ENCODE measurements at regions not wholly inside any gene's neighbourhood (a gene's known extent, or its start where the extent isn't known, plus 50 kb on each side); places are given as distances from the start of the nearest gene placed in this dataset.
"Not testable (repeated sequence)": the region's sequence is repeated elsewhere in the genome, so short reads cannot be mapped to it uniquely, and the experiment has no call there.

DNA sequence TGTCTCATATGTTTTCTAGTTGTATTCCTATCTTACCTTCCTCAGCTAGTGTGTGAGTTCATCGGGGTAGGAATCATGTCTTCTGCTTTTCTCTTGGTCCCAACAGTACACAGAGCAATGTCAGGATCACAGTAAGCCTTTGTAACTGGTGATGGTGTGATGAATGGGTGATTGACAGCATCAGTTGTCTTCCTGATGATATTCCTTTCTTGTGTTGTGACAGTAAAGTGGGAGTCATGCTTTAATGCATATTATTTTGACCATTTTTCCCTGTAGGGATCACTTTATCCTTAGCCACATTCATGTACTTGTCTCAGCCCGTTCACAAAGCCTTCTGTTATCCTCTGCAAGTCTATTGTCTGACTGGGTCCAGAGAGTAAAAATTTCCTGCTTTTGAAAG is 501.7 kb downstream of the UTRN start:
- DNase-seq = peak in 1 of 2 experiments; percentile 8

DNA sequence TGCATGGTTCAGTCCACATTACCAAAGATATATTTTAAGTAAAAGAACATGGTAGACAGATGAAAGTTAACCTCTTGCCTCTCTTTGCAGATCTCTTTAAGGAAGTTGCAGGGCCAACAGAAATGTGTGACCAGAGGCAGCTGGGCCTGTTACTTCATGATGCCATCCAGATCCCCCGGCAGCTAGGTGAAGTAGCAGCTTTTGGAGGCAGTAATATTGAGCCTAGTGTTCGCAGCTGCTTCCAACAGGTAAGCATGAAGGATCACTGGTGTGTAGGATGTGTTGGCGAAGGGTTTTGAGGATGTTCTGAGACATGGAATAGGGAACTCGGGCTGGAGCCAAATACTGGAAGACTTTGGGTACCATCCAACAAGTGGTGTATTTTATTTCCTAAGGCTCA is 508.6 kb downstream of the UTRN start:
- DNase-seq = no peak

DNA sequence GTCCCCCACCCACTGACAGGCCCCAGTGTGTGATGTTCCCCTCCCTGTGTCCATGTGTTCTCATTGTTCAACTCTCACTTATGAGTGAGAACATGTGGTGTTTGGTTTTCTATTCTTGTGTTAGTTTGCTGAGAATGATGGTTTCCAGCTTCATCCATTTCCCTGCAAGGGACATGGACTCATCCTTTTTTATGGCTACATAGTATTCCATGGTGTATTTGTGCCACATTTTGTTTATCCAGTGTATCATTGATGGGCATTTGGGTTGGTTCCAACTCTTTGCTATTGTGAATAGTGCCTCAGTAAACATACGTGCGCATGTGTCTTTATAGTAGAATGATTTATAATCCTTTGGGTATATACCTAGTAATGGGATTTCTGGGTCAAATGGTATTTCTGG is 509.9 kb downstream of the UTRN start:
- not testable (repeated sequence) for DNase-seq

DNA sequence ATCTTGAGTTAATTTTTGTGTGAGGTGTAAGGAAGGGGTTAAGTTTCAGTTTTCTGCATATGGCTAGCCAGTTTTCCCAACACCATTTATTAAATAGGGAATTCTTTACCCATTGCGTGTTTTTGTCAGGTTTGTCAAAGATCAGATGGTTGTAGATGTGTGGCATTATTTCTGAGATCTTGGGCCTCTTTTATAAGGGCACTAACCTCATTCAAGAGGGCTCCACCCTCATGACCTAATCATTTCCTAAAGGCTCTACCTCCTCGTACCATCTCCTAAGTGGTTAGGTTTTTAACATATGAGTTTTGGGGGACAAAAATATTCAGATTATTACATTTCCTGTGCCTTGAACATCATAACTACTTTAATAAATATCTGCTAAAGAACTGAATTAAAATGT is 510.9 kb downstream of the UTRN start:
- DNase-seq = no peak

DNA sequence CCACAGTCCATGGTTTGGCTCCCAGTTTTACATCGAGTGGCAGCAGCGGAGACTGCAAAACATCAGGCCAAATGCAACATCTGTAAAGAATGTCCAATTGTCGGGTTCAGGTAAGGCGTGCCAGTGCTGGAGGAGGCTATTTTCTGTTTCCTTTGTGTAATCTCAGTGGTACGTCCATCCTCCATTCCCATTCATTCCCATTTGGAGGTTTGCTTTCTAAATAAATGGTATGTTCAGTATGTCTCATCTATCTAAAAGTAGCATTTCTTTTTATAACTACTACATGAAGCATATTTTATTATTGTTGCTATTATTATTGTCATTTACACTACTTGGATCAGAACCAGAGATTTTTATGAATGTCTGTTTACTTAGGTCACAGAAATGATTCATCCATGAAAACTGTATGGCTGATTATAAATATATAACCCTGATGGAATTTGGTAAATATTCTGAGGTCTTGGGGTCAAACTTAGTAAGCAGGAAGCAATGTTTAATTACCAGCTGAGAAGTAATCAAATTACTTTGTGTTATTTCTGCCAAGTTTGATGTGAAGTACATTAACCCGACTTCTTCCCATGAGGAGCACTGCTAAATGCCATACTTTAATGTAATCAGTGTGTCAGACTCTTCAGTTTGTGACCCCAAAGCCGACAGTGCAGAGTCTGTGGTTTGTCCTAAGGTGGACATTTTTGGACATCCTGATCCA is 512.9 kb downstream of the UTRN start:
- DNase-seq = no peak

DNA sequence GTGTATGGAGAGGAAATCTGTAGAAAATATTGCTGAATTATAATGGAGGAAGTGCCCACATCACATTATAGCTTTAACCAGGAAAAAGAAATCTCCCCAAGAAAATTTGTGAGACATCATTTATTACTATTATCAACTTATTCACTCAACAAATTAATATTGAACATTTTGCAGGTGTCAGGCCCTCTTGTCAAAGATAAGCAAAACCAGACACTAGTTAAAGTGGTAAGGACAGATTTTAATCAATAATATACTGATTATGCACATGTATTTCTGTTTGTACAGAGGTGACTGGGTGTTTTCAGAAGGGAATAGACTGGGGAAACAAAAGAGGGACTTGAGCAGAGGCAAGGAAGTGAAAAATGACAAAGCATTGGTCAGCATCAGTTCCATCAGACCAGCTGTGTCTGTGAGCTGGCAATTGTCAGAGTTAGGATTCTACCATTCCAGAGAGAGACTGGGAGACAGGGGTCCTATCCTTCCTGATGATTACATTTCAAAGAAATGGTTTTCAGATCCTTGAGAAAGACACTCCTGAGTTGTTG is 519.2 kb downstream of the UTRN start:
- DNase-seq = no peak

DNA sequence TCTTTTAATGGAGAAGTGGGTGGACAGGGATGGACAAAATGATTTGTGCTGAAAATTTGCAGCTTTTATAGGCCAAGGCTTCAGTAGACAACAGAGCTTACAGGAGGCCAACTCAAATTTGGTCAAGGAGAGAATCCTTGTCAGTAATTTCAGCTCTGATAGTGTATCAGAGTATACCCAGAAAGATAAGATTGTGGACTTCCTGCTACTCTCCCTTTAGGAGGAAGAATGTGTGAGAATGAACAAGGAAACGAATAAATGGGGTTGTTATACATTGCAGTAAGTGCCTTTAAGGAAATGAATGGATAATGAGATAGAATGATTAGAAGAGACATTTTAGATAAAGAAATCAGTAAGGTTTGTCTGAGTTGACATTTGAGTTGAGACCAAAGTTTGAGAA is 519.9 kb downstream of the UTRN start:
- no peak for DNase-seq

DNA sequence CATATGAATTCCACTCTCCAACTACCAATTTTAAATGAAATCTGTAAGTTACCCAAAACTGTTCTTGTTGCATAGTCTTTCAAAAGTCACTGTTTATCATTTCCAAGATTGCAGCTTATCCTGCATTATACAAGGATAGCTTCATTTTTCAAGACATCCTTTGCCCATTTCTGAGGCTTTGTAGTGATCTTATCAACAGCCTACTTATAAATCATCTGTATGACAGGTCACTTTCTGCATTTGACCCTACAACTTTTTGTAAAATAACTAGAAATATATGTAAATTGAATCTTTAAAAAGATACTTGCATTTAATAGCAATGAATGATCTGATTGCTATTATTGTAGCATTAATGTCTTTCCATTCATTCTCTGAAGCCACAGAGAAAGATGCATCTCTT is 521.1 kb downstream of the UTRN start:
- DNase-seq = no peak

DNA sequence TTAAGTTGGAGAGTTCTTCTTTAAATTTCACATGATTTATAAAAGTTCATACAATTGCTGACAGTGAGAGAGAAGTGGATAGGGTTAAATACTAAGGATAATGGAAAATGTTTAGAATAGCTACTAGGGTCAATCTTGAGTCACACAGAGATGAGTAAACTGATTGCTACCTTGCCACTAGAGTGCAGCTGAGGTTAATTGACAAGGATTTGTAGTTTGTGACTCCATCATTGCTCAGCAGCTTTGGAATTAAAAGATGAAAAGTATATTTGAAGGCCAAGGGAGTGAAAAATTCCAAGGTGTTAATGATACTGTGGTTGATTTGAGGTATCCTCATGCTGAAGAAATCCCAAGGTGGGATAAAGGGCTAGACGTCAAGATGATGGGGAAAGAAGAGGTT is 524.0 kb downstream of the UTRN start:
- no peak for DNase-seq

DNA sequence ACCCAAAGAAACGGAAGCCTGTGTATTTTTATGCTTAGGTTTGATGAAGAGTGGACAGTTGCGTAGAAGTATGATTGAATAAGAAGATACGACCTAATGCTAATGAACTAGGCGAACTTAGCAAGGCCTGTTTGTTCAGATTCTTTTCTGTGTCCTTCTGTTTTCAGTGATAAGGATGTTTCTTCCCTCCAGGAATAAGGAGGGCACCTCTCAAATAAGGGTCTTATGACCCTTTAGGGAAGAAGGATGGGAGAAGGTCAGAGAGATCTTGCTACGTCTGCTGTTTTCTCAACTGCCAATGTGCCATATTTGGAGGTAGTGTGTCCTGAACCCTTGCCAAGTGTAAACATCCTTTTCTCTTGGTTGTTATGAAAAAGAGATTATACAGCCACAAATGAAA is 524.8 kb downstream of the UTRN start:
- DNase-seq = no peak

DNA sequence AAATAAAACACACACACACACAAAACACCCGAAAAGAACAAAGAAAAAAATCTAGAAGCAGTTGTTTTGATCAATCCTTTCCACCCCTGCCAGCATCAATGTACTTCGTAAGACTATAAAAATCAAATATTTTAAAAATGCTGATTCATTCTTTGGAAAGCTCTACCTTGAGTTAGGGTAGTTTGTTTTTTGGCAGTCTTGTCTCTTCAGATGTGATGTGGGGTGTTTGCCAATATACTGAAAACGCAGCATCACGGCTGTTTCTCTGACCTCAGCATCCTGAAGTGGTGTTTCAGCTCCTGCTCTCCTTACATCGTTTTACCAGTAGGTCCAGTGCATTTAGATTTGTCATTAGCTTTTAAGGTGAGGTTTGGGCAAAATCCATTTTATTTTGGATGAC is 526.0 kb downstream of the UTRN start:
- DNase-seq = no peak

DNA sequence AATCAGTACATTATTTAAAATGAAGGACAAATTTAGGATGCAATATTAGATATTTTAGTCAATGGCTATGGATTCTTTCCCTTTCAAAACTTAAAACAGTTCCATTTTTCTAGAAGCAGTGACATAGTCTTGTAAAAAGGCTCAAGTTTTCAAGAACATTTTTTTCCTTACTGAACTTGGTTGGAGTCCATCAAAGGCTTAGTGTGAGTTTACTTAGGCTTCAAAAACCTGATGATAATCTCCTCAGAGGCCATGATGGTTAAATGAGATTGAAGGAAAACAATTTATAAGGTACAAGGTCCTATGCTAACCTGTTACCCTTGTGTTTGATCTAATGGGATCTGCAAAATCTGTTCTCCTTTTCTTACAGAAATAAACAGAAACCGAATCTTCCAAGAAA is 531.8 kb downstream of the UTRN start:
- DNase-seq = no peak

DNA sequence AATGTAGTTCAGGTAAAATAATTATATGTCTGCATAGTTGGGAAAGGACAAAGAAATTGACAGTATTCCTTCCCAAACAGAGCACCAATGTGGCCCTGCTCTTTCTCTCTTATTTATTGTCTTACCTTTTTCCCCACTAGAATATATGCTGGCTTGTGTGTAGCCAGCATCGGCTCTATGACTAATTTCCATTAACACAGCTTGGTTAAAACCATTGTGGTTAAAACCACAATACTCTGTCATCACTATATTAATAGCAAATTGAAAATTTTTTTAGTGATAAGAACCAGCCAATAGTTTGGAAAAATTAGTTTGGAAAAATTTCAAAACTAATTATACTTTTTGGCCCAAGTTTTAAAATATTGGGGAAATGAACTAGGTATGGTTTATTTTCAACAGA is 535.1 kb downstream of the UTRN start:
- DNase-seq = no peak

DNA sequence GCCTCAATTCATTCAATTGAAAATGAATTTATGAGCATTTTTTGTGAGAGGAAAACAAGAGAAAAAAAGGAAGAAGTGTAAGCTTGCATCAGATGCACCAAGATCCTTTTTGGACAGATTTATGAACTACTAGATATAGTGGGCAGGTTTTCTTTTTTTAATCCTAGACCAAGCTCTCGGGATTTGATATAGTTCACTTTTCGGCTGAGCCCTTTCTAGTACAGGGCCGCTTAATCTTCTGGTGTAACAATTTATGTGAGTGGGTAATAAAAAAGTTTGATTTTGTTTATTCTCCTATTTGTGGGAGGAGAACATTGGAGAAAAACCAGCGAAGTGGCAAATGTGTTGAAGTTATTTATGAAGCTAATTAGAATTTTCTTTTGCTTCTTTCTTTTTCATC is 538.0 kb downstream of the UTRN start:
- no peak for DNase-seq

DNA sequence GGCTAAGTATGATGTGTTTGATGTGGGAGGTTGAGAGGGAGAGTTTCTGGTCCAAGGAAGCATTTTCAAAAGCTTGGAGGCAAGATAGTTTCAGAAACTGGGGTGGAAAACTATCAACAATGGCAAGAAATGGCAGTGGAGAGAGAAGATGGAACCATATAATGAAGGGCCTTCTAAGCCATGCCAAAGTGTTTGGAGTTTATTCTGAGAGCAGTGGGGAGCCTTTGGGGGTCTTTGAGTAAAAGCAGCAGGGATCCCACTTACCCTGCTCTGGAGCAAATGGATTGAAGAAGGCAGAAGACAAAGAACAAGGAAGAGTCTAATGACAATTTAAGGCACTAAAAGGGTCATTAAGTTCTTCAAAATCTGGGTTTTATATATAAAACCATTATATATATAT is 538.9 kb downstream of the UTRN start:
- no peak for DNase-seq

DNA sequence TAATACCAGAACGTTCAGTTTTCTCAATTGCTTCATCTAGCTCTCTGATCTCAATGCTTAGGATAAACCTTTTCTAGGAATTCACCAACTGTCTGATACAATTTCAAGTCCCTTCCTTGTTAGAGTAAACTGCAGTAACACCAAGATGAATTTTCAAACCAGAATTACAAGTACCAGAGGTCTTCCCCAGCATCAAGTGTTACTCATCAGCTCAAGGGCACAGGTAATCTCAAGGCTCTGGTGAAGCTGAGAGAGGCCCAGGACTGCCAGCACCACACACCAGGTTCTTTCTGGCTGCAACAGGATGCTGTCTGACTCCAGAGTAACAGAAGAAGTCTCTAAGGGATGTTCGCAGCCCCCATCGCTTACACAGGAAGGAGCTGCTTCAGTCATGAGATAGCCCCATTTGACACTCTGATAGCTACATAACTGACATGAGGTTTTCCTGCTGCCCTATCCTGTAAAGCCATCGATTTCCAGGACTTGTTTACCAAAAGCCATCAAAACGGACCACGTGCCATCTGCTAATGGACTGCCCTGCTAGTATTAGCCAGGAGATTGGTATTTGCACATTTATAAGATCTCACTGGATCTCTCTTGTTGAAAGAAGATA is 549.4 kb downstream of the UTRN start:
- DNase-seq = no peak

DNA sequence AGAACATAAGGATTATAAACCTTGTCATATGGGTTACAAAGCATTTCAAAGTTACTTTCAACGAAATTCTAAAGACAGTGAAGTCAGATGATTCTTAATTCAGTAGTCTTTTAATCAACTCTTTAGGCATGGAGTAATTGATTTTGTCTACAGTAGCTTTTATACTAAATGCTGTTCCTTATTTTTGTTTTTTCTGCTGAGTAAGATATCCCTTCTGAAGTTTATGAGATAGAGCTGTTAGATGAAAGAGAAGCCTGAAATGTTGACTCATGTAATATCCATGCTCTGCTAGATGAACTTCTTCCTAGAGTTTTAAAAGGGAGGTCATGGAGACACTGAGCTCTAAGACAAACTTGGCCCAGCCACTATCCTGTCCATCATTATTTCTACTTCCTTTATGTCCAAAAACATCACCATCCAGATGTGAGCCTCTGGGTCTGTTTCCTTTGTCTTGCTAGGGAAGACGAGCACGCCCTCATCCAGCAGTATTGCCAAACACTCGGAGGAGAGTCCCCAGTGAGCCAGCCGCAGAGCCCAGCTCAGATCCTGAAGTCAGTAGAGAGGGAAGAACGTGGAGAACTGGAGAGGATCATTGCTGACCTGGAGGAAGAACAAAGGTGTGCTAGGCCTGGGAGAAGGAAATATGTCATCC is 550.3 kb downstream of the UTRN start:
- DNase-seq = no peak

DNA sequence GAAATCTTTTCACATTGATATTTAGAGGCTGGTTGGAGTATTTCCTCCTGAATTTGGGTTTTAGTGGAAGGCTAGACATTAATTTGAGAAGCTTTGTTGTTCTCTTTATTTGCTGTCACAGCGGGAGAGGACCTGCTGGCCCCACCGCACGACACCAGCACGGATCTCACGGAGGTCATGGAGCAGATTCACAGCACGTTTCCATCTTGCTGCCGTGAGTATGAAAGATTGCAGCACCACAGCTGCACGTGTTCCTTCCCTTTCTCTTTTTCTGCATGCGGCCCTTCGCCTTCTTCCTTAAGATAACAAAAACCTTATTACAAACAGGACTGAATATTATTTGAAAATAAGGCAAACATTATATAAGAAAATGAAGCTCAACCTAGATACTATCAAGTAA is 555.5 kb downstream of the UTRN start:
- DNase-seq = peak; percentile 23 to 62

DNA sequence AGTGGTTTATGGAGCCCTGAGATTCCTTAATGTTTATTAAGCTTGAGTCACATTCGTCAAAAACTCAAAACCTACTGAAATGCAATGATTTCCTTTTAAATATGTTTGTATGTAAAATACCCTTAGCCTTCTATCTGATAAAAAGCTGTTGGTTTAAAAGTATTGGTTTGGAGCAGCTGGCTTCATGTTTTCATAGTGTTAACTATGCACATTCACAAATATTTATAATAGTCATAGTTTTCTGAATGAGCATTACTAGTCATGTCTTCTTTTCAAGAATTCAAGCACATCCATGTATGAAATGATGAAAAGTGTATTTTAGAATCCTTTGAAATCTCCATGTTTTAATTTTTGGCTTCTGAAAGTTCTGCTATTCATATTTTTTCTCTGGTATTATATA is 558.6 kb downstream of the UTRN start:
- DNase-seq = no peak

DNA sequence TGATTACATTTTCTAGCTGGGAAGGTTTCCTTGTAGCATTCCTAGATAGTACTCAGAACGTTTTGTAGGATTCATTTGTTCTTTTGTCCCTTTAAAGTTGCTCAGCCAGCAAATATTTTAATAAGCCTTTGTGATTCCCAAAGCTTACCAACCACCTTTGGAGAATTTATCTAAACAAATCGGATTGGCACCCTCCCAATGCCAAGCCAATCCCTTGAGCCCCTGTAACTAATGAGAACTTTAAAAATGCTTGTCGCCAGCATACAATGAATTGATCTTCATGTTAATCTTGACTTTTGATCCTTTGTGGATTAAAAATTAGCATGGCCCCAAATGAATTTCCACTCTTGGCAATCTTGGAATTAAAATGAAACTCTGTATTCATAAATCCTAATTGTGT is 559.5 kb downstream of the UTRN start:
- no peak for DNase-seq

DNA sequence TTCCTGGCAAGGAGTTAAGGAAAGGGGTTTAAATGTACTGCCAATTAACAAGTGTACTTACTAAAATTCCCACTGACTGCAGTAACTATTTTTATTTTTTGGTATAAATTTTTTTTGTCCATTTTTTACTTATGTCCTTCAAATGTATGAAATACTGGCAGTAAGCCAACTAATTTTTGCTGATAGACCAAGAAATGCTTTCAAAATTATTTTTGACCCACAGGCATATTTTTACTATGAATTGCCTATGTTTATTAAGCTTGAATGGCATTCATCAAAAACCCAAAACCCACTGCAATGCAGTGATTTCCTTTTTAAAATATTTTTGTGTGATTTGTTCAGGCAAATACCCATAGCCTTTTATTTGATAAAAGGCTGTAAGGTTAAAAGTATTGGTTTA is 560.1 kb downstream of the UTRN start:
- no peak for DNase-seq

DNA sequence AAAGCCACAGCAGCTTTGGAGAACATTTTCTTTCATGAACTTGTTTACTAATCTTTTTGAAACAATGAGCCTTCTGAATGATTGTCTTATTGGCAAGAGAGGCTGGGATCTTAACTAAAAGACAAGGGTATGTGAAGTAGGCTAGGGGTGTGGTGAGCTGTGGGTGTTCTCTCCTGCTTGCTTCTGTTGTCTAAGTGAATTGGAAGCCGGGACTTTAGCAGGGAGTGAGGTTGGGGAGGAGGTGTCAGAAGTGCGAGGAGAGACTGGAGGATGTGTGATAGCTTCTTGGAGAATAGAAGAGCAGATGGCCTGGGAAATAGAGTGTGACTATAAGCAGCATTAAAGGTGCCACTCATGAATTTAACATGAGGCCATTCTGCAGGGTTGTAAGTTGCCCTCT is 562.8 kb downstream of the UTRN start:
- no peak for DNase-seq

DNA sequence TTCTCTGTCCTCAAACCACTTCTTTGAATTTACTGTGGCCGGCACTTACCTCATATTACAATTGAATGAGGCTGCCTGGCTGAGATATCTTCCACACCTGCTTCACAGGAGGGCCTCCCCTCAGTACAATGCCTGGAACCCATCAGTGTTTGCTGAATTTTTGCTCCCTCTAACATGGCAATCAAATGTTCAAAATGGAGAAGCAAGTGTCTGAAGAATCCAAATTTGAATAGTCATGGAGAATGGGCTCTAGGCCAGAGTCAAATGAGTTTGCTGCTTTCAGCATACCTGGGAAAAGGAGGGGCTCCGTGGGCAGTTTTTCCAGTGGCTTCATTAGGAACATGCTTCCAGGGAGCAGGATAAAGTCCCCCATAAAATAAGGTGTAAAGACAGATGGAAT is 564.8 kb downstream of the UTRN start:
- no peak for DNase-seq

DNA sequence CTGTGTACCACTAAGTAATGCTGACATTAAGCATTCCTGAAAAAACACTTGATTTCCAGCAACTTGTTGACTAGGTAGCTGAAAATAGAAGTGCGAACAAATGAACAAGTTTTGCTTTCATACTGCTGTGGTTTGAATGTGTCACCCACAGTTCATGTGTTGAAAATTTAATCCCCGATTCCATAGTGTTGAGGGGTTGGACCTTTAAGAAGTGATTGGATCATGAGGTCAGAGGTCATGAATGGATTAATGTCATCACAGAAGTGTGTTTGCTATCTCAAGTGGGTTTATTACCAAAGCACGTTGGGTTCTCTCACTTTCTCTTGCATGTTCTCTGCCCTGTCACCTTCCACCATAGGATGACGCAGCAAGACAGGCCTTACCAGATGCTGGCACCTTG is 568.5 kb downstream of the UTRN start:
- DNase-seq = no peak

Data from NCI-H1930 (cell line).